Gastroesophageal sphincter (tissue), 3 donors: ENCODE measurements at regions not wholly inside any gene's neighbourhood (a gene's known extent, or its start where the extent isn't known, plus 50 kb on each side); places are given as distances from the start of the nearest gene placed in this dataset.

ENCODE experiments used
- EP300 ChIP-seq: sonication (generic); formaldehyde crosslinking; IDR thresholded peaks from one replicate; pipeline ENCODE4 v1.6.1; 2017; ENCODE audit warnings: antibody characterized with exemption, mild to moderate bottlenecking
- POLR2A ChIP-seq, 2 donors: fragments of 450-650 bp; IDR thresholded peaks; one replicate each; pipeline ENCODE4 v1.6.1; 2017; ENCODE audit warnings: antibody characterized with exemption in 2 of 2, mild to moderate bottlenecking in 2 of 2, moderate library complexity in 1 of 2
- POLR2AphosphoS5 ChIP-seq: sonication (generic); formaldehyde crosslinking; IDR thresholded peaks from one replicate; pipeline ENCODE4 v1.6.1; 2017; ENCODE audit warnings: antibody characterized with exemption
- TF ChIP-seq, protein P1 (sequence below), 4 experiments: fragments of 200-600 bp in 2 of 4; fragments of 450-650 bp in 2 of 4; sonication (generic) in 1 of 4; IDR thresholded peaks; one replicate each; pipeline ENCODE4 v1.5.1; 2017 to 2019; ENCODE audit warnings: antibody characterized with exemption in 4 of 4, mild to moderate bottlenecking in 2 of 4, moderate library complexity in 2 of 4

DNA sequence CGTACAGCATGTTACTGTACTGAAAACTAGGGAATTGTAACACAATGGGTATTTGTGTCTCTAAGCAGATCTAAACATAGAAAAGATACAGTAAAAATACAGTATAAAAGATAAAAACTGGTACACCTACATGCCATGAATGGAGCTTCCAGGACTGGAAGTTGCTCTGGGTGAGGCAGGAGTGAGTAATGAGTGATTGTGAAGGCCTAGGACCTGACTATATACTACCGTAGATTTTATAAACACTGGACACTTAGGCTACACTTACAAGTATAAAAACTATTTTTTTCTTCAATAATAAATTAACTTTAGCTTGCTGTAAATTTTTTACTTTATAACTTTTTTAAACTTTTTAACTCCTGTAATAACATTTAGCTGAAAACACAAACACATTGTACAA is 324.4 kb upstream of the TNP1 start:
- no peak for TF ChIP-seq POLR2A (IDR thresholded peaks at IDR 0.05)
- TF ChIP-seq, protein P1, sequence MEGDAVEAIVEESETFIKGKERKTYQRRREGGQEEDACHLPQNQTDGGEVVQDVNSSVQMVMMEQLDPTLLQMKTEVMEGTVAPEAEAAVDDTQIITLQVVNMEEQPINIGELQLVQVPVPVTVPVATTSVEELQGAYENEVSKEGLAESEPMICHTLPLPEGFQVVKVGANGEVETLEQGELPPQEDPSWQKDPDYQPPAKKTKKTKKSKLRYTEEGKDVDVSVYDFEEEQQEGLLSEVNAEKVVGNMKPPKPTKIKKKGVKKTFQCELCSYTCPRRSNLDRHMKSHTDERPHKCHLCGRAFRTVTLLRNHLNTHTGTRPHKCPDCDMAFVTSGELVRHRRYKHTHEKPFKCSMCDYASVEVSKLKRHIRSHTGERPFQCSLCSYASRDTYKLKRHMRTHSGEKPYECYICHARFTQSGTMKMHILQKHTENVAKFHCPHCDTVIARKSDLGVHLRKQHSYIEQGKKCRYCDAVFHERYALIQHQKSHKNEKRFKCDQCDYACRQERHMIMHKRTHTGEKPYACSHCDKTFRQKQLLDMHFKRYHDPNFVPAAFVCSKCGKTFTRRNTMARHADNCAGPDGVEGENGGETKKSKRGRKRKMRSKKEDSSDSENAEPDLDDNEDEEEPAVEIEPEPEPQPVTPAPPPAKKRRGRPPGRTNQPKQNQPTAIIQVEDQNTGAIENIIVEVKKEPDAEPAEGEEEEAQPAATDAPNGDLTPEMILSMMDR (IDR thresholded peaks at IDR 0.05) = no peak
- no peak for TF ChIP-seq POLR2AphosphoS5
- TF ChIP-seq EP300 = no peak
